Progenitor cell of endocrine pancreas (in vitro differentiated cells): ENCODE measurements at regions not wholly inside any gene's neighbourhood (a gene's known extent, or its start where the extent isn't known, plus 50 kb on each side); places are given as distances from the start of the nearest gene placed in this dataset.

Experiments used
- DNase-seq: peaks from one replicate; pipeline ENCODE4 v3.0.0; 2021; ENCODE audit warnings: low spot score; ENCODE audit not compliant: unreplicated experiment
- H3K27ac Mint-ChIP-seq: 2 replicates; pipeline ENCODE4 v1.8.0; 2021; ENCODE audit warnings: mild to moderate bottlenecking, moderate library complexity, mixed read lengths
- H3K27me3 Mint-ChIP-seq: 2 replicates; pipeline ENCODE4 v1.8.0; 2021; ENCODE audit warnings: mixed read lengths
- H3K36me3 Mint-ChIP-seq: 2 replicates; pipeline ENCODE4 v1.8.0; 2022; ENCODE audit warnings: mixed read lengths; ENCODE audit not compliant: insufficient read depth
- H3K4me1 Mint-ChIP-seq: 2 replicates; pipeline ENCODE4 v1.8.0; 2021; ENCODE audit warnings: low read depth, mixed read lengths
- H3K4me3 Mint-ChIP-seq: 2 replicates; pipeline ENCODE4 v1.8.0; 2021; ENCODE audit warnings: low read depth, mild to moderate bottlenecking, moderate library complexity, mixed read lengths
- H3K9me3 Mint-ChIP-seq: 2 replicates; pipeline ENCODE4 v1.8.0; 2021; ENCODE audit warnings: low read depth, mixed read lengths
- TF ChIP-seq, protein P1 (sequence below): fragments of 200-600 bp; sonication (generic); IDR thresholded peaks from one replicate; pipeline ENCODE4 v1.5.0; 2021; ENCODE audit warnings: antibody characterized with exemption, mild to moderate bottlenecking; ENCODE audit not compliant: unreplicated experiment

GRCh38 chr13:22369090-22369489 lies 698.2 kb downstream of the FGF9 start:
- no peak overlapping the region for H3K27ac Mint-ChIP-seq
- TF ChIP-seq, protein P1, sequence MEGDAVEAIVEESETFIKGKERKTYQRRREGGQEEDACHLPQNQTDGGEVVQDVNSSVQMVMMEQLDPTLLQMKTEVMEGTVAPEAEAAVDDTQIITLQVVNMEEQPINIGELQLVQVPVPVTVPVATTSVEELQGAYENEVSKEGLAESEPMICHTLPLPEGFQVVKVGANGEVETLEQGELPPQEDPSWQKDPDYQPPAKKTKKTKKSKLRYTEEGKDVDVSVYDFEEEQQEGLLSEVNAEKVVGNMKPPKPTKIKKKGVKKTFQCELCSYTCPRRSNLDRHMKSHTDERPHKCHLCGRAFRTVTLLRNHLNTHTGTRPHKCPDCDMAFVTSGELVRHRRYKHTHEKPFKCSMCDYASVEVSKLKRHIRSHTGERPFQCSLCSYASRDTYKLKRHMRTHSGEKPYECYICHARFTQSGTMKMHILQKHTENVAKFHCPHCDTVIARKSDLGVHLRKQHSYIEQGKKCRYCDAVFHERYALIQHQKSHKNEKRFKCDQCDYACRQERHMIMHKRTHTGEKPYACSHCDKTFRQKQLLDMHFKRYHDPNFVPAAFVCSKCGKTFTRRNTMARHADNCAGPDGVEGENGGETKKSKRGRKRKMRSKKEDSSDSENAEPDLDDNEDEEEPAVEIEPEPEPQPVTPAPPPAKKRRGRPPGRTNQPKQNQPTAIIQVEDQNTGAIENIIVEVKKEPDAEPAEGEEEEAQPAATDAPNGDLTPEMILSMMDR = no peak
- H3K9me3 Mint-ChIP-seq = peaks cover 41% of the 10 kb centered on the region
- H3K4me3 Mint-ChIP-seq = no peak overlapping the region
- H3K27me3 Mint-ChIP-seq = no peaks in the 10 kb centered on the region
- H3K4me1 Mint-ChIP-seq = peaks cover 1% of the 10 kb centered on the region
- peaks cover 6% of the 10 kb centered on the region for H3K36me3 Mint-ChIP-seq
- no peak for DNase-seq

DNA sequence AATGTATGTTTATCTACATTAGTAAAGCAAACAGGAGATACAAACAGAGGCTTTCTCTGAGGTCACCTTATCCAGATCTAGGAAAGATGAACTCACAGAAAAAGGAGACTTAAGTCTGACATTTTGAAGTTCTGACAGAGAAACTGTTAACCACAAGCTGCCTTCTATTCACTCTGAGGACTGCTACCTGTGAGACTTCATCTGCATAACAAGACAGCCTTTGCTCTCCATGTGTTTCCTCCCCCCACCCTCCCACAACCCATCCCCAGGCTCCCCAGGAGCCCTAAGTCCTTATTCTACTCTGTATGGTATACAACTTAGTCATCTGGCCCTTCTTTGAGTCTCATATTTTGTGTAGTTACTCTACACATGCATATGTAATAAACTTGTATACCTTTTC lies 699.0 kb downstream of the FGF9 start:
- H3K4me3 Mint-ChIP-seq = no peak overlapping the region
- DNase-seq = no peak
- no peaks in the 10 kb centered on the region for H3K27me3 Mint-ChIP-seq
- peaks cover 6% of the 10 kb centered on the region for H3K36me3 Mint-ChIP-seq
- H3K27ac Mint-ChIP-seq = no peak overlapping the region
- peaks cover 1% of the 10 kb centered on the region for H3K4me1 Mint-ChIP-seq
- TF ChIP-seq, protein P1 = no peak
- H3K9me3 Mint-ChIP-seq = peaks cover 36% of the 10 kb centered on the region

GRCh38 chr13:22372261-22372660 lies 701.4 kb downstream of the FGF9 start:
- peaks cover 1% of the 10 kb centered on the region for H3K4me1 Mint-ChIP-seq
- DNase-seq = no peak
- H3K27ac Mint-ChIP-seq = no peak overlapping the region
- H3K9me3 Mint-ChIP-seq = peaks cover 22% of the 10 kb centered on the region
- no peak overlapping the region for H3K4me3 Mint-ChIP-seq
- TF ChIP-seq, protein P1 = no peak
- H3K36me3 Mint-ChIP-seq = peaks cover 6% of the 10 kb centered on the region
- no peaks in the 10 kb centered on the region for H3K27me3 Mint-ChIP-seq

GRCh38 chr13:22375151-22375550 lies 704.3 kb downstream of the FGF9 start:
- TF ChIP-seq, protein P1 = no peak
- Mint-ChIP-seq H3K27me3 (no peaks in the 10 kb centered on the region), H3K9me3 (peaks cover 34% of the 10 kb centered on the region), H3K4me1 (no peaks in the 10 kb centered on the region), H3K4me3 (no peak overlapping the region), H3K27ac (no peak overlapping the region), H3K36me3 (peaks cover 9% of the 10 kb centered on the region)
- DNase-seq = no peak

DNA sequence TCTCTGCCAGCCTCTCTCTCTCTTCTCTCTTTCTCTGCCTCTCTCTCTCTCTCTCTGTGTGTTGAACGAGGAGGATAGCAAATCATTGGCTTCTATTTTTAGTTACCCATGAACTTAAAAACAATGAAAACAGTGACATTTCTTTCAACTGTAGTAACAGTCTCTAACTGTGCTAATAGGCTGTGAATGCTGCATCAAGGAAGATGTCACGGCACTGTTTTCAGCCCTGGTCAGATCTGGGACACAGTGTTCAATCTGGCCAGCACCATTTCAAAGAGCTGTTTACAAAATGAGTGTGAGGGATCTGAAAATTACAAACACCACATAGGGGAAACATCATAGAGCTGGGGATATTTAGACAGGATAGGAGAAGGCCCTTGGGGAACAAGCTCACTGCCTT lies 717.0 kb downstream of the FGF9 start:
- H3K27ac Mint-ChIP-seq = no peak overlapping the region
- TF ChIP-seq, protein P1 = no peak
- H3K27me3 Mint-ChIP-seq = no peaks in the 10 kb centered on the region
- DNase-seq = no peak
- no peaks in the 10 kb centered on the region for H3K4me1 Mint-ChIP-seq
- H3K36me3 Mint-ChIP-seq = no peaks in the 10 kb centered on the region
- H3K4me3 Mint-ChIP-seq = no peak overlapping the region
- H3K9me3 Mint-ChIP-seq = no peaks in the 10 kb centered on the region
